Muscle of leg (tissue), 3 donors: ENCODE measurements at regions not wholly inside any gene's neighbourhood (a gene's known extent, or its start where the extent isn't known, plus 50 kb on each side); places are given as distances from the start of the nearest gene placed in this dataset.

Experiments used
- DNase-seq: peaks from one replicate; pipeline ENCODE4 v3.0.0; 2013
- H3K27ac ChIP-seq: one replicate; pipeline ENCODE4 v1.5.1; 2013; ENCODE audit warnings: mild to moderate bottlenecking, low read length, control low read depth
- H3K27me3 ChIP-seq: one replicate; pipeline ENCODE4 v1.6.1; 2013; ENCODE audit warnings: low read length; ENCODE audit not compliant: control insufficient read depth, insufficient read depth
- H3K36me3 ChIP-seq: one replicate; pipeline ENCODE4 v1.6.1; 2013; ENCODE audit warnings: low read length; ENCODE audit not compliant: control insufficient read depth, insufficient read depth
- H3K4me1 ChIP-seq: one replicate; pipeline ENCODE4 v1.6.1; 2013; ENCODE audit warnings: low read length; ENCODE audit not compliant: control insufficient read depth, insufficient read depth
- H3K4me3 ChIP-seq: one replicate; pipeline ENCODE4 v1.5.1; 2013; ENCODE audit warnings: low read length, control low read depth
- H3K9me3 ChIP-seq: replicated peaks from 2 replicates; pipeline ENCODE4 v1.6.1; 2013; ENCODE audit warnings: low read depth, low read length; ENCODE audit not compliant: control insufficient read depth
- WGBS: methylation state at CpG from one replicate; pipeline ENCODE4 v1.1.5; 2013; ENCODE audit warnings: missing lambda C conversion rate; ENCODE audit not compliant: insufficient coverage; 5-methylcytosine and 5-hydroxymethylcytosine counted together

GRCh38 chr16:8110572-8111514 is 479.5 kb downstream of the TMEM114 start:
- no peaks in the 10 kb centered on the region for H3K36me3 ChIP-seq
- no peak overlapping the region for H3K27ac ChIP-seq
- H3K27me3 ChIP-seq: no peaks in the 10 kb centered on the region
- 85% methylated on average over 3 of the region's 6 CpGs for WGBS
- H3K4me1 ChIP-seq: no peaks in the 10 kb centered on the region
- peaks cover 5% of the 10 kb centered on the region for H3K9me3 ChIP-seq
- no peak for DNase-seq
- no peak overlapping the region for H3K4me3 ChIP-seq

DNA sequence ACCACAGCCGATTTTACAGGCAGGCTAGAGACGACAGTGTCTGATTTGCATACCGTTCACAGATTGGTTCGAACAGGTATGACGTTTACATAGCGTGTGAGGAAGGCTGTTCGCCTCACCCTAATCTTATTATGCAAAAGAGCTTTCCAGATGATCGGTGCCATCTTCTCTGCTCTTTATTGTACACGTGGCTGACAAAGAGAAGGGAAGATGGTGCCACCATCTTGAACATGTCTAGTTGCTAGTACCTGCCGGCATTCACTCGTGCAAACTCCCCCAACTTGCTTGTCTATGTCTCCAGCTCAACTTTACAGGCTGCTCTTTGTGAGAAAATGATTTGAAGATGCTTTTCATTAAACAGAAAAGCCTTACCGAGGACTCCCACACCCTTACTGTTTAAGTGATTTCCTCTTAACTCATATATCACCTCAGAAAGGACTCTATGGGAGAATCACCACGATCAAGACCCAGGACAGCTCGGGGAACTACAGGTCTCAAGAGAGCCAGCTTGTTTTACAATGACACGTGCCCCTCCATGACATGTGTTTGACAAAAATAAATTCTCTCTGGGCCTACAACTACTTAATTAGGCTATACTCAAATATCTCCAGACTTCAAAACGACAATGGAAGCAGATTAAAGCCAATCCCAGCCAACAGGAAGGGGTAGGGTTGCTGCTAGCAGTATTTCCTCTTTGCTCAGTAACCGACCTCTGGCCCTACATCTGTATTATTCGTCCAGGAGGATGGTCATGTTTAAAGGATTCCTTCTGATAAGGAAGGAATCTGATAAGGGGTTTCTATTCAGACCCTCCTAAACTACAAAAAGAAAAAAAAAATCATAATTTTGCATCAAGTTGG is 480.6 kb downstream of the TMEM114 start:
- no peak overlapping the region for H3K27ac ChIP-seq
- H3K36me3 ChIP-seq: no peaks in the 10 kb centered on the region
- no peaks in the 10 kb centered on the region for H3K4me1 ChIP-seq
- peaks cover 5% of the 10 kb centered on the region for H3K9me3 ChIP-seq
- no peak overlapping the region for H3K4me3 ChIP-seq
- WGBS: 80% methylated on average over 7 of the region's 18 CpGs
- DNase-seq: no peak
- no peaks in the 10 kb centered on the region for H3K27me3 ChIP-seq

GRCh38 chr16:8108991-8109509 is 481.3 kb downstream of the TMEM114 start:
- Histone ChIP-seq H3K4me3 (no peak overlapping the region), H3K27ac (no peak overlapping the region)
- WGBS: 88% methylated on average over 13 of the region's 15 CpGs

DNA sequence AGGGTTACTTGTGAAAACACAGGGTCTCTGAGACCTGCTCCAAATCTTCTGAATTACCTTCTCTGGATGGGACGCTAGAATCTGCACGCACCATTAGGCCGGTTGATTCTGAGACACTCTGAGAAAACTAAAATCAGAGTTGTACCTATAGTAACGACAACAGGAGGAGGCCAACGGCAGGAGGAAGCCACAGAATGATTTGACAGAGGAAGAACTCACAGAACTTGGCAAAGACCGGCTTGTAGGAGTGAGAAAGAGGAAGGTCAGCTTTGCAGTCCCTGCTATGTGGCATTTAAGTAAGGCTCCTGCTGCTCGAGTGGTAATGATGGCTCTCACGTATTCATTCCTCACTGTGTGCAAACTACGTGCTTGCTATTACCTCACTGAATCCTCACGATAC is 483.0 kb downstream of the TMEM114 start:
- WGBS: 80% methylated on average over 6 of the region's 10 CpGs

More at GRCh38 chr16:8108991-8109509, 481.3 kb downstream of the TMEM114 start:
- DNase-seq: no peak
- Histone ChIP-seq H3K9me3 (peaks cover 5% of the 10 kb centered on the region), H3K36me3 (no peaks in the 10 kb centered on the region), H3K4me1 (no peaks in the 10 kb centered on the region), H3K27me3 (no peaks in the 10 kb centered on the region)

GRCh38 chr16:8103649-8104289 is 486.5 kb downstream of the TMEM114 start:
- WGBS: 85% methylated on average over 6 of the region's 8 CpGs
- Histone ChIP-seq H3K9me3 (no peaks in the 10 kb centered on the region), H3K27me3 (no peaks in the 10 kb centered on the region), H3K4me3 (no peak overlapping the region), H3K4me1 (no peaks in the 10 kb centered on the region), H3K27ac (no peak overlapping the region), H3K36me3 (no peaks in the 10 kb centered on the region)
- no peak for DNase-seq

More for the DNA sequence above, 483.0 kb downstream of the TMEM114 start:
- Histone ChIP-seq H3K4me1 (no peaks in the 10 kb centered on the region), H3K36me3 (no peaks in the 10 kb centered on the region), H3K27me3 (no peaks in the 10 kb centered on the region), H3K4me3 (no peak overlapping the region), H3K9me3 (no peaks in the 10 kb centered on the region), H3K27ac (no peak overlapping the region)
- DNase-seq: no peak

DNA sequence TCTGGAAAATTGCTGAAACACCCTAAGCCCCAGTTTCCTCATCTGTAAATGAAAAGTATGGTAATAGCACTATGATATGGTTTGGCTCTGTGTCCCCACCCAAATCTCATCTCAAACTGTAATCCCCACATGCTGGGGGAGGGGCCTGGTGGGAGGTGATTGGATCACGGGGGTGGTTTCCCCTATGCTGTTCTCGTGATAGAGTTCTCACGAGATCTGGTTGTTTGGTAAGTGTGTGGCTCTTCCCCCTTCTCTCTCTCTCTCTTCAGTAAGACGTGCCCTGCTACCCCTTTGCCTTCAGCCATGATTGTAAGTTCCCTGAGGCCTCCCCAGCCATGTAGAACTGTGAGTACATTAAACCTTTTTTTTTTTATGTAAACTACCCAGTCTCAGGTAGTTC is 490.7 kb downstream of the TMEM114 start:
- WGBS: no CpG with 5 or more reads among the region's 4 CpGs
- Histone ChIP-seq H3K4me1 (no peaks in the 10 kb centered on the region), H3K27ac (no peak overlapping the region), H3K4me3 (no peak overlapping the region), H3K36me3 (no peaks in the 10 kb centered on the region), H3K27me3 (no peaks in the 10 kb centered on the region), H3K9me3 (no peaks in the 10 kb centered on the region)
- DNase-seq: no peak

DNA sequence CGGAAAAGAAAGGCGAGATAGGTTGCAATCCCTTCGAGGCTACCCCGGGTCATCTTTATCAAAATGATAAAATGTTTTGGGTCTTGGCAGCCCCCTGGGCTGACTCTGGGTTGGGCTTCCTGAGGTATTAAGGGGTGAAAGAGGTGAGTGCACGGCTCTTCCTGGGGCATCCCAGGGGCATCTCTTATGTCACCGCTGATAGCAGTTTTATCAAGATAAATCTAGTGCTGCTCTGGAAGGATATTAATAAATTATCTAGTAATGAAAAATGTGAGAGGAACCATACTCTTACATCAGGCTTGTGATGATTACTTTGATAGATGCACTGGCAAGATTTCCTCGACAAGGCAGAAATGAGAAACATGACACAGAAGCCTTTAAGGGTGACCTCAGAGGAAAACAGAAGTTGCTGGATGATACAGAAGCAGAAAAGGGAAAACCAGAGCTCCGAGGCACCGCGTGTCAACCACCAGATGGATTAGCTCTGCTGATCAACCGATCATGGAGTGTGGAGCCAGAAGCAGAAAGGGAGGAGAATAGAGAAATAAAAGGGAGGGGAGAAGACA is 491.3 kb downstream of the TMEM114 start:
- WGBS: 34% methylated on average over 5 of the region's 11 CpGs

DNA sequence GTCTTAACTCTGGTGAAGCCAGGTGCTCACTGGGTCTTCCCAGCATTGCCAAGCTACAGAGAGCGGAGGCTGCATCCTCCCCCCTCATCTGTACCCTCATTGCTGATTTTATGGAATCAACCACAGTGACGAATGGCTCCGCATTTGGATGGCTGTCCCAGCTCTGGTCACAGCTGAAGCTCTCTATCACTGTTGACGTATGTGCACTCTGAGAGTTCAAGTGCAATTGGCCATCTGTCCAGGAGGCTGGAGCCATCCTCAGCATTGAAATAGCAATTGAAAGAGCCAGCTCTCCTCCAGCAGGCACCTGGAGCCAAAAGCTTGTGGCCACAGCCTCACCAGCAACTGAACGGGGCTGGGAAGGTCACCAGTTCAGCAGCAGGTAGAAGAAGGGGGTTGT is 494.1 kb downstream of the TMEM114 start:
- H3K36me3 ChIP-seq: no peaks in the 10 kb centered on the region
- H3K27me3 ChIP-seq: no peaks in the 10 kb centered on the region
- no peak for DNase-seq
- WGBS: 81% methylated on average over 4 of the region's 5 CpGs
- H3K4me3 ChIP-seq: no peak overlapping the region
- no peaks in the 10 kb centered on the region for H3K9me3 ChIP-seq
- no peak overlapping the region for H3K27ac ChIP-seq
- H3K4me1 ChIP-seq: no peaks in the 10 kb centered on the region

More for the DNA sequence above, 491.3 kb downstream of the TMEM114 start:
- H3K27me3 ChIP-seq: no peaks in the 10 kb centered on the region
- H3K9me3 ChIP-seq: no peaks in the 10 kb centered on the region
- no peak overlapping the region for H3K27ac ChIP-seq
- no peaks in the 10 kb centered on the region for H3K4me1 ChIP-seq
- H3K36me3 ChIP-seq: no peaks in the 10 kb centered on the region
- no peak for DNase-seq
- no peak overlapping the region for H3K4me3 ChIP-seq

DNA sequence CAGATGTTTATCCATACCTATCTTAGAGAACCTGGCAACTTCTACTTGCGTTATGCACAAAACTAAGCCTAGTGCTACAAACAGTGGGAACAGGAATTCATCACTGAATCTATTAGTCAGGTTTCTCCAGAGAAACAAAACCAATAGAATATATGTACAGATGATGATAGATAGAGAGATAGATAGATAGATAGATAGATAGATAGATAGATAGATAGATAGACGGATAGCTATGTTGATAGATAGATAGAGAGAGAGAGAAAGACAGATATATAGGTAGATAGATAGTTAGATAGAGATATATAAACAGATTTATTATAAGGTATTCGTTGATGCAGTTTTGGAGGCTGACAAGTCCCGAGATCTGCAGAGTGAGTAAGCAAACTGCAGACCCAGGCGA is 495.6 kb downstream of the TMEM114 start:
- Histone ChIP-seq H3K27ac (no peak overlapping the region), H3K4me3 (no peak overlapping the region), H3K4me1 (no peaks in the 10 kb centered on the region), H3K9me3 (no peaks in the 10 kb centered on the region), H3K27me3 (no peaks in the 10 kb centered on the region), H3K36me3 (no peaks in the 10 kb centered on the region)
- no peak for DNase-seq
- 94% methylated on average over 3 of the region's 5 CpGs for WGBS
